Activated CD4-positive, alpha-beta memory T cell treated with anti-CD3 and anti-CD28 coated beads for 36 hours (primary cell): ENCODE measurements at regions not wholly inside any gene's neighbourhood (a gene's known extent, or its start where the extent isn't known, plus 50 kb on each side); places are given as distances from the start of the nearest gene placed in this dataset.

Source experiments
- CTCF ChIA-PET: fragments of 350-600 bp; sonication (Branson Sonifier 250); formaldehyde crosslinking; loops from one replicate; lab custom pipeline; 2021; ENCODE audit warnings: antibody characterized with exemption, inconsistent platforms; lab: Charles Lee
- POLR2A ChIA-PET: fragments of 350-600 bp; sonication (Branson Sonifier 250); formaldehyde crosslinking; loops from one replicate; lab custom pipeline; 2021; ENCODE audit warnings: antibody characterized with exemption; lab: Charles Lee
- DNase-seq: peaks from one replicate; pipeline ENCODE4 v3.0.0-alpha.2; 2020
- H3K27ac Mint-ChIP-seq: one replicate; pipeline ENCODE4 v1.8.0; 2021; ENCODE audit warnings: mixed read lengths
- H3K27me3 Mint-ChIP-seq: one replicate; pipeline ENCODE4 v1.8.0; 2021; ENCODE audit warnings: mixed read lengths
- H3K36me3 Mint-ChIP-seq: one replicate; pipeline ENCODE4 v1.8.0; 2021; ENCODE audit warnings: mixed read lengths
- H3K4me1 Mint-ChIP-seq: one replicate; pipeline ENCODE4 v1.8.0; 2021; ENCODE audit warnings: low read depth, mixed read lengths
- H3K4me3 Mint-ChIP-seq: one replicate; pipeline ENCODE4 v1.8.0; 2021; ENCODE audit warnings: mild to moderate bottlenecking, mixed read lengths
- H3K9me3 Mint-ChIP-seq: one replicate; pipeline ENCODE4 v1.8.0; 2021; ENCODE audit warnings: mixed read lengths
- intact Hi-C: fragments of 100-400 bp; cut with micrococcal nuclease; formaldehyde crosslinking; loops from one replicate; pipeline ENCODE4 v1.15.1; 2023

DNA sequence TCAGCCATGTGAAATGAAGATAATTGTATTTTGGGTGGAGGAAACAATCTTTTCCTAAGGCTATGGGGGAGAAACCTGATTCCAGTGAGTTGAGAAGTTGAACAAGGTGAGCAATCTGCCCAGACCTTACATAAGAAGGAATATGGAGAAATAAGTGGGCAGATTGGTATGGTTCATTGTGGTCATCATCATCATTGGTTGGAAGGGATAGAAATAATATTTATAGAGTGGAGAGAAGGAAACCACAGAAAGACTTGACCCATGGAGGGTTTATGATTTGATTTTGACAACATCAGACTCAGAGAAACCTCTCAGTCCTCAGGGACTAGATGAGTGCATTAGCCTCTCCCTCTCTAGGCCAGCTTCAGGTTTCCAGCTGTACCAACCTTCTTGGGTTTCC lies 177.9 kb upstream of the NEIL3 start:
- ChIA-PET CTCF (no interaction called here), POLR2A (no interaction called here)
- H3K27me3 Mint-ChIP-seq, result peaks cover 1% of the 10 kb centered on the region
- intact Hi-C loops, result no loop called here
- no peaks in the 10 kb centered on the region for H3K36me3 Mint-ChIP-seq
- no peak overlapping the region for H3K27ac Mint-ChIP-seq
- DNase-seq, result no peak
- no peaks in the 10 kb centered on the region for H3K4me1 Mint-ChIP-seq
- peaks cover 20% of the 10 kb centered on the region for H3K9me3 Mint-ChIP-seq
- no peak overlapping the region for H3K4me3 Mint-ChIP-seq

DNA sequence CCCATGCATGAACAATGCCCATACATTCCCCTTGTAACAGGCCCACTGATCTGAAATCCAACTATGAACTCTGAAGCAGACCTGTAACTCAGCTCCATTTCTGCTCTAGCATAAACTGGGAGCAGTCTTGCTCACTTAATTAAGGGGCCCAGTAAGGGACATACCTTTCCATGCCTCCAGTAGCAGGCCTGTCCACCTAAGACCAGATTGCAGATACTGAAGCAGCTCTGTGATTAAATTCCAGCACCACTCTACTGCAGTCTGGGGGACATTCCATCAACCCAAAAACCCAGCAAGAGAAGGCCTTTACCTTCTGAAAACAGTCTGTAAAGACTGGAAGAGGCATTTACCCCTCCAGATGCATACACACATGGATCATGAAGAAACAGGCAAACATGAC lies 162.0 kb upstream of the NEIL3 start:
- Mint-ChIP-seq H3K27me3 (no peaks in the 10 kb centered on the region), H3K27ac (no peak overlapping the region), H3K4me1 (no peaks in the 10 kb centered on the region), H3K9me3 (no peaks in the 10 kb centered on the region), H3K36me3 (no peaks in the 10 kb centered on the region), H3K4me3 (no peak overlapping the region)
- POLR2A ChIA-PET, result no interaction called here
- intact Hi-C loops, result no loop called here
- CTCF ChIA-PET, result no interaction called here
- DNase-seq, result no peak

GRCh38 chr4:177155454-177155853 lies 154.2 kb upstream of the NEIL3 start:
- POLR2A ChIA-PET, result no interaction called here
- Mint-ChIP-seq H3K27ac (no peak overlapping the region), H3K36me3 (no peaks in the 10 kb centered on the region), H3K27me3 (no peaks in the 10 kb centered on the region), H3K9me3 (no peaks in the 10 kb centered on the region), H3K4me3 (no peak overlapping the region), H3K4me1 (no peaks in the 10 kb centered on the region)
- DNase-seq, result no peak
- intact Hi-C loops, result no loop called here
- CTCF ChIA-PET, result no interaction called here

DNA sequence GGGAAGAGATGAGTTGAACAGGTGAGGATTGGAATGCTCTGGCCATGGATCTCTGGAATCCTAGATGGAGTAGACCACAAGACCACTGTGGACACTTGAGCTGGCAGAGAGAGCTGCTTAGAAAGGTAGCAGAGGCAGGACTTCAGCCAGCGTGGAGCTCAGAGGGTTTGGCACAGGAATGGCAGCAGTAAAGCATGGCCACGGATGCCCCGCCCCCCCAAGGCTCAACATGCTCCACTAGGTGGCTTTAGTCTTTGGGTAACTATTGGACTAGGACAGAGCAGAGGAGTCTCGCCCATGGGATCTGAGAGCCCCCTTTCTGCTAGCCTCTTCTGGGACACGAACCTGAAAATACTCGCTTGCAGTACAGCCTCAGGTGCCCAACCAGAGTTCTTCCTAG lies 150.1 kb upstream of the NEIL3 start:
- DNase-seq, result no peak
- intact Hi-C loops, result no loop called here
- Mint-ChIP-seq H3K4me1 (no peaks in the 10 kb centered on the region), H3K36me3 (no peaks in the 10 kb centered on the region), H3K9me3 (no peaks in the 10 kb centered on the region), H3K4me3 (no peak overlapping the region), H3K27ac (no peak overlapping the region), H3K27me3 (no peaks in the 10 kb centered on the region)
- ChIA-PET CTCF (no interaction called here), POLR2A (no interaction called here)

DNA sequence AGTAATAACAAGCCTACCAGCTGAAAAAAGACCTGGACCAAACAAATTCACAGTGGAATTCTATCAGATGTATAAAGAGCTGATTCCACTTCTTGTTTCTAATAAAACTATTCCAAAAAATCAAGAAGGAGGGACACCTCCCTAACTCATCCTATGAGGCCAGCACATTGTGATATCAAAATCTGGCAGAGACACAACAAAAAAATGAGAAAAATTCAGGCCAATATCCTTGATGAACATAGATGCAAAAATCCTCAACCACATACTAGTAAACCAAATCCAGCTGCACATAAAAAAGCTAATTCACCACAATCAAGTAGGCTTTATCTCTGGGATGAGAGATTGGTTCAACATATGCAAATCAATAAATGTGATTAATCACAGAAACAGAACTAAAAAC lies 147.9 kb upstream of the NEIL3 start:
- H3K27me3 Mint-ChIP-seq, result no peaks in the 10 kb centered on the region
- CTCF ChIA-PET, result no interaction called here
- intact Hi-C loops, result no loop called here
- H3K27ac Mint-ChIP-seq, result no peak overlapping the region
- H3K9me3 Mint-ChIP-seq, result no peaks in the 10 kb centered on the region
- no peak overlapping the region for H3K4me3 Mint-ChIP-seq
- POLR2A ChIA-PET, result interaction anchor here (0.6 kb wide), 1 partner anchor 104 kb away, joined by 5 read pairs; no protein-coding TSS in a partner anchor
- DNase-seq, result no peak
- no peaks in the 10 kb centered on the region for H3K36me3 Mint-ChIP-seq
- H3K4me1 Mint-ChIP-seq, result no peaks in the 10 kb centered on the region

DNA sequence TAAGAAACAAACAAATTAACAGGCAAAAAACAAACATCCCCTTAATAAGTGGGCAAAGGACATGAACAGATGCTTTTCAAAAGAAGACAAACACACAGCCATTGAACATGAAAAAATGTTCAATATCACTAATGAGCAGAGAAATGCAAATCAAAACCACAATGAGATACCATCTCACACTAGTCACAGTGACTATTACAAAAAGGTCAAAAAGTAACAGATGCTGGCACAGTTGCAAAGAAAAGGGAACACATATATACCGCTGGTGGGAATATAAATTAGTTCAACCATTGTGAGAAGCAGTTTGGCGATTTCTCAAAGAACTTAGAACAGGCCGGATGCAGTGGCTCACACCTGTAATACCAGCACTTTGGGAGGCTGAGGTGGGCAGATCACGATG lies 146.1 kb upstream of the NEIL3 start:
- ChIA-PET POLR2A (no interaction called here), CTCF (no interaction called here)
- no peaks in the 10 kb centered on the region for H3K36me3 Mint-ChIP-seq
- DNase-seq, result no peak
- no peak overlapping the region for H3K27ac Mint-ChIP-seq
- intact Hi-C loops, result no loop called here
- no peak overlapping the region for H3K4me3 Mint-ChIP-seq
- no peaks in the 10 kb centered on the region for H3K9me3 Mint-ChIP-seq
- H3K27me3 Mint-ChIP-seq, result no peaks in the 10 kb centered on the region
- H3K4me1 Mint-ChIP-seq, result no peaks in the 10 kb centered on the region

DNA sequence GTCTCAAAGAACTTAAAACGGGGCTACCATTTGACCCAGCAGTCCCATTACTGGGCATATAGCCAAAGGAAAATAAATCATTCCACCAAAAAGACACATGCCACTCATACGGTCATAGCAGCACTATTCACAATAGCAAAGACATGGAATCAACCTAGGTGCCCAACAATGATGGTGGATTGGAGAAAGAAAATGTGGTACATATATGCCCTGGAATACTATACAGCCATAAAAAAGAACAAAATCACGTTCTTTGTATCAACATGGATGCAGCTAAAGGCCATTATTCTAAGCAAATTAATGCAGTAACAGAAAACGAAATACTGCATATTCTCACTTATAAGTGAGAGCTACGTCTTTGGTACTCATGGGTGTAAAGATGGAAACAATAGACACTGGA lies 138.1 kb upstream of the NEIL3 start:
- ChIA-PET CTCF (no interaction called here), POLR2A (no interaction called here)

GRCh38 chr4:177175473-177175872 lies 134.2 kb upstream of the NEIL3 start:
- Mint-ChIP-seq H3K9me3 (peaks cover 6% of the 10 kb centered on the region), H3K4me3 (no peak overlapping the region), H3K27me3 (no peaks in the 10 kb centered on the region), H3K4me1 (no peaks in the 10 kb centered on the region), H3K27ac (no peak overlapping the region), H3K36me3 (no peaks in the 10 kb centered on the region)
- CTCF ChIA-PET, result no interaction called here
- DNase-seq, result no peak
- POLR2A ChIA-PET, result no interaction called here
- intact Hi-C loops, result no loop called here

More for the DNA sequence above, 138.1 kb upstream of the NEIL3 start:
- no peaks in the 10 kb centered on the region for H3K4me1 Mint-ChIP-seq
- H3K36me3 Mint-ChIP-seq, result no peaks in the 10 kb centered on the region
- no peak overlapping the region for H3K27ac Mint-ChIP-seq
- no peak for DNase-seq
- H3K27me3 Mint-ChIP-seq, result no peaks in the 10 kb centered on the region
- H3K4me3 Mint-ChIP-seq, result no peak overlapping the region
- intact Hi-C loops, result no loop called here
- peaks cover 6% of the 10 kb centered on the region for H3K9me3 Mint-ChIP-seq

- no peak for DNase-seq
- intact Hi-C loops, result no loop called here
- no peaks in the 10 kb centered on the region for H3K4me1 Mint-ChIP-seq
- no peak overlapping the region for H3K4me3 Mint-ChIP-seq
- CTCF ChIA-PET, result no interaction called here
- H3K9me3 Mint-ChIP-seq, result no peaks in the 10 kb centered on the region
- H3K27me3 Mint-ChIP-seq, result no peaks in the 10 kb centered on the region
- POLR2A ChIA-PET, result no interaction called here
- H3K36me3 Mint-ChIP-seq, result no peaks in the 10 kb centered on the region
- no peak overlapping the region for H3K27ac Mint-ChIP-seq
These were observed 132.1 kb upstream of the NEIL3 start for GRCh38 chr4:177177541-177178081.

DNA sequence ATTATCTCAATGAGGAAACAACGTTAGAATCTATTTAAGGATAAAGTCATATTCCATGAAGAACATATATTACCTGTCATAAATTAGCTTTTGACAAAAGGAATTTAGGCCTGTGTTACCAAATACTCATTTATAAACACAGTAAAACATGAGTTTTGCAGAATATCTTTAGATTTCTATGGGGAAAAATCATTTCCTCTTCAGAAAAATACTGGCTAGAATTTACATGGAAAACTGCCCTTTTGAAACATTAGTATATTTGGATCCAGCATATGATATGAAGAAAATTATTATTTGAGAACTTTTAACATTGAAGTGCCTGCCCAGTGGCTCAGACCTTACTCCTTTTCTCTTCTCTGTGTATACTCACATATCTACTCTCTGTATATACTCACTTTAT lies 131.4 kb upstream of the NEIL3 start:
- H3K4me3 Mint-ChIP-seq, result no peak overlapping the region
- H3K9me3 Mint-ChIP-seq, result no peaks in the 10 kb centered on the region
- DNase-seq, result no peak
- no peaks in the 10 kb centered on the region for H3K36me3 Mint-ChIP-seq
- H3K27ac Mint-ChIP-seq, result no peak overlapping the region
- no peaks in the 10 kb centered on the region for H3K4me1 Mint-ChIP-seq
- intact Hi-C loops, result no loop called here
- no peaks in the 10 kb centered on the region for H3K27me3 Mint-ChIP-seq
- ChIA-PET CTCF (no interaction called here), POLR2A (no interaction called here)

DNA sequence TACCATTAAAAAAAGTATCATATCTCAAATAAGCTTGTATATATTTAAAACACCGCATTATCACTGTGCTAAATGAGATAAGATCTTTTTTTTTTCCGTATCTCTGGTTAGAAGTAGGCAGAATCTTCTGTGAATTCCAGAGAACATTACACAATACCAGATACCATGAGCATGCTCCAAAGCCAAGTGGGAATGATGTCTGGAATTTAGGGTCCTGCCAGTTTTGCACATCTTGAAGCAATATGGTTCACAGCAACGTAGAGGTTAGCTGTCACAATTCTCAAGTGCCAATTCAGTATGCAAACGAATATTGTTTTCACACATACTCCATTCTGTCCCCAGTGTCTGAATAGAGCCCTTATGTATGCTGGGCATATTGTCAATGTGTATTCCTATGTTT lies 127.5 kb upstream of the NEIL3 start:
- Mint-ChIP-seq H3K9me3 (no peaks in the 10 kb centered on the region), H3K27ac (no peak overlapping the region), H3K27me3 (no peaks in the 10 kb centered on the region), H3K36me3 (no peaks in the 10 kb centered on the region), H3K4me3 (no peak overlapping the region), H3K4me1 (no peaks in the 10 kb centered on the region)
- CTCF ChIA-PET, result no interaction called here
- intact Hi-C loops, result no loop called here
- DNase-seq, result no peak
- POLR2A ChIA-PET, result no interaction called here

- no peaks in the 10 kb centered on the region for H3K27me3 Mint-ChIP-seq
- no peaks in the 10 kb centered on the region for H3K4me1 Mint-ChIP-seq
- intact Hi-C loops, result no loop called here
- H3K9me3 Mint-ChIP-seq, result no peaks in the 10 kb centered on the region
- no peak overlapping the region for H3K27ac Mint-ChIP-seq
- ChIA-PET CTCF (no interaction called here), POLR2A (no interaction called here)
- H3K36me3 Mint-ChIP-seq, result no peaks in the 10 kb centered on the region
- H3K4me3 Mint-ChIP-seq, result no peak overlapping the region
- no peak for DNase-seq
These were observed 126.9 kb upstream of the NEIL3 start for GRCh38 chr4:177182728-177183127.

DNA sequence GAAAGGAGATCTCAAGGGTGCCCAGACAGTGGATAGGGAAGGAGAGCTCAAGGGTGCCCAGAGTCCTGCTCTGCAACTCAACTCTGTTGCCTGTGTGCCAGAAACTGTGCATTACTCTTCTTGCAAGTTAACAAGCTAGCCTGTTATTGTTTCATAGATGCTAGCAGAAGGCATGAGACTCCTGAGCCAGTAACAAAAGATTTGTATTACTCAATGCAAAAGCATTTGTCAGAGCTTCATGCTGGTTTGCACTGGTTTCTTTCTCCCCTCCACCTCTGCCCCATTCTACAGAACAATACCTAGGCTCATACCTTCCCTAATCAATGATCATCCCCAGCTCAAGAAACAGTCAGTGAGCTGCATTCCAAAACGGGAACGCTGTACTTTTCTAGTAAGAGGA lies 124.5 kb upstream of the NEIL3 start:
- intact Hi-C loops, result no loop called here
- H3K27me3 Mint-ChIP-seq, result no peaks in the 10 kb centered on the region
- ChIA-PET CTCF (no interaction called here), POLR2A (no interaction called here)
- H3K27ac Mint-ChIP-seq, result no peak overlapping the region
- DNase-seq, result no peak
- no peaks in the 10 kb centered on the region for H3K9me3 Mint-ChIP-seq
- H3K4me1 Mint-ChIP-seq, result no peaks in the 10 kb centered on the region
- H3K36me3 Mint-ChIP-seq, result no peaks in the 10 kb centered on the region
- no peak overlapping the region for H3K4me3 Mint-ChIP-seq
